HepG2 (cell line): ENCODE measurements at regions not wholly inside any gene's neighbourhood (a gene's known extent, or its start where the extent isn't known, plus 50 kb on each side); places are given as distances from the start of the nearest gene placed in this dataset.

Experiments
- ATAC-seq: fragments of 200-7000 bp; cut with Tn5 transposase; 3 replicates; pipeline ENCODE4 v1.9.1; 2020; ENCODE audit warnings: mild to moderate bottlenecking, moderate library complexity
- BruUV-seq: library from RNA; stranded (reverse); fragments of 400-500 nt; replicated peaks from 2 replicates; lab custom pipeline; 2021; lab: Mats Ljungman, UMichigan
- CTCF ChIA-PET: fragments of 300-600 bp; formaldehyde crosslinking; extraction: SDS; loops from one replicate; lab custom pipeline; 2021; ENCODE audit warnings: low total read pairs, inconsistent platforms, low intra/inter-chr PET ratio; lab: Yijun Ruan, JAX
- POLR2A ChIA-PET: fragments of 350-600 bp; sonication (Branson Sonifier 250); formaldehyde crosslinking; loops from one replicate; lab custom pipeline; 2020; ENCODE audit warnings: antibody characterized with exemption, inconsistent platforms; lab: Yijun Ruan, JAX
- DNase-seq: peaks from one replicate; pipeline ENCODE4 v3.0.0-alpha.2; 2015; ENCODE audit warnings: low spot score
- FAIRE-seq: peaks from 3 replicates; lab custom pipeline; 2011; peaks lifted over from hg19 to GRCh38; lab: Jason Lieb, UNC
- H2AFZ ChIP-seq: one replicate; pipeline ENCODE4 v1.6.1; 2011; ENCODE audit warnings: low read length, inconsistent platforms
- H3K27ac ChIP-seq: fragments of 300-600 bp; 3 replicates; pipeline ENCODE4 v1.8.0; 2011; ENCODE audit warnings: mixed run types, mild to moderate bottlenecking, mixed read lengths, low read length, inconsistent platforms; ENCODE audit not compliant: insufficient read depth; ENCODE audit errors: extremely low read length
- H3K27me3 ChIP-seq, 2 experiments: fragments of 200-600 bp in 1 of 2; 2 replicates in 1 of 2; 3 replicates in 1 of 2; pipeline versions ENCODE4 v1.6.0 to v1.8.0; 2011; ENCODE audit warnings: low read length in 2 of 2, mild to moderate bottlenecking in 2 of 2, moderate library complexity in 2 of 2, inconsistent platforms in 1 of 2; ENCODE audit not compliant: insufficient read depth in 2 of 2, control insufficient read depth in 1 of 2
- H3K36me3 ChIP-seq, 2 experiments: fragments of 200-600 bp in 1 of 2; replicated peaks in 1 of 2; 2 replicates in 1 of 2; 3 replicates in 1 of 2; pipeline versions ENCODE4 v1.5.1 to v1.8.0; 2011; ENCODE audit warnings: low read length in 2 of 2, inconsistent platforms in 1 of 2; ENCODE audit not compliant: insufficient read depth in 2 of 2, control insufficient read depth in 1 of 2
- H3K4me1 ChIP-seq: 2 replicates; pipeline ENCODE4 v1.5.1; 2012; ENCODE audit warnings: low read length, inconsistent platforms; ENCODE audit not compliant: insufficient read depth
- H3K4me2 ChIP-seq: 2 replicates; pipeline ENCODE4 v1.6.0; 2011; ENCODE audit warnings: low read depth, low read length, inconsistent platforms
- H3K4me3 ChIP-seq, 3 experiments: fragments of 200-600 bp in 1 of 3; sonication (generic), shearing (Covaris generic) in 1 of 3; replicated peaks in 1 of 3; 2 replicates each; pipeline ENCODE4 v1.5.1; 2011 to 2016; ENCODE audit warnings: low read length in 3 of 3, inconsistent platforms in 2 of 3, low read depth in 2 of 3, mild to moderate bottlenecking in 2 of 3, control low read depth in 1 of 3, mixed read lengths in 1 of 3; ENCODE audit not compliant: insufficient read depth in 1 of 3
- H3K79me2 ChIP-seq: one replicate; pipeline ENCODE4 v1.6.1; 2011; ENCODE audit warnings: low read length, inconsistent platforms; ENCODE audit not compliant: insufficient read depth
- H3K9ac ChIP-seq: 2 replicates; pipeline ENCODE4 v1.6.0; 2011; ENCODE audit warnings: mild to moderate bottlenecking, low read depth, low read length, inconsistent platforms; ENCODE audit not compliant: insufficient read depth
- H3K9me3 ChIP-seq: 2 replicates; pipeline ENCODE4 v1.5.1; 2012; ENCODE audit warnings: mild to moderate bottlenecking, low read length
- H4K20me1 ChIP-seq: 2 replicates; pipeline ENCODE4 v1.6.0; 2011; ENCODE audit warnings: inconsistent platforms, mild to moderate bottlenecking, low read length, moderate library complexity; ENCODE audit not compliant: insufficient read depth
- AHR ChIP-seq: IDR thresholded peaks from 2 replicates; pipeline ENCODE4 v1.6.1; 2018; ENCODE audit warnings: missing genetic modification reagents, missing compliant biosample characterization
- BCLAF1 ChIP-seq: fragments of 450-650 bp; IDR thresholded peaks from 2 replicates; pipeline ENCODE4 v1.6.1; 2017; ENCODE audit warnings: mild to moderate bottlenecking
- GTF3A ChIP-seq: sonication (generic); formaldehyde crosslinking; conservative IDR thresholded peaks from 2 replicates; pipeline ENCODE4 v1.4.0; 2020; ENCODE audit warnings: mild to moderate bottlenecking, missing genetic modification reagents
- HHEX ChIP-seq: IDR thresholded peaks from 2 replicates; pipeline ENCODE4 v1.6.1; 2016; ENCODE audit warnings: control low read depth
- ISL2 ChIP-seq: sonication (generic); formaldehyde crosslinking; IDR thresholded peaks from 2 replicates; pipeline ENCODE4 v1.5.0; 2020; ENCODE audit warnings: missing genetic modification reagents
- KDM6A ChIP-seq: IDR thresholded peaks from 2 replicates; pipeline ENCODE4 v1.6.1; 2016; ENCODE audit warnings: low read depth
- RAD21 ChIP-seq: fragments of 450-650 bp; formaldehyde crosslinking; IDR thresholded peaks from 2 replicates; pipeline ENCODE4 v1.5.0; 2020; ENCODE audit warnings: mild to moderate bottlenecking
- REST ChIP-seq, 2 experiments: IDR thresholded peaks; 2 replicates each; pipeline ENCODE4 v1.6.1; 2011 to 2012; ENCODE audit warnings: low read length in 2 of 2, borderline replicate concordance in 1 of 2, low read depth in 1 of 2, mild to moderate bottlenecking in 1 of 2, moderate library complexity in 1 of 2
- SKIL ChIP-seq: sonication (generic); formaldehyde crosslinking; IDR thresholded peaks from 2 replicates; pipeline ENCODE4 v1.8.0; 2022; ENCODE audit warnings: missing genetic modification reagents, mild to moderate bottlenecking, moderate library complexity, borderline replicate concordance
- SMARCC2 ChIP-seq: fragments of 450-650 bp; IDR thresholded peaks from 2 replicates; pipeline ENCODE4 v1.6.1; 2017; ENCODE audit warnings: antibody characterized with exemption, mild to moderate bottlenecking
- SP1 ChIP-seq, 2 experiments: fragments of 450-650 bp in 1 of 2; sonication (generic) in 1 of 2; formaldehyde crosslinking in 1 of 2; IDR thresholded peaks; 2 replicates each; pipeline versions ENCODE4 v1.4.0 to v1.6.1; 2016 to 2020; ENCODE audit warnings: missing genetic modification reagents in 1 of 2
- TEF ChIP-seq: sonication (generic); formaldehyde crosslinking; IDR thresholded peaks from 2 replicates; pipeline ENCODE4 v1.5.0; 2020; ENCODE audit warnings: missing genetic modification reagents
- ZNF333 ChIP-seq: sonication (generic); formaldehyde crosslinking; IDR thresholded peaks from 2 replicates; pipeline ENCODE4 v1.4.0; 2020; ENCODE audit warnings: mild to moderate bottlenecking, missing genetic modification reagents, borderline replicate concordance
- ZNF383 ChIP-seq: sonication (generic); formaldehyde crosslinking; IDR thresholded peaks from 2 replicates; pipeline ENCODE4 v1.4.0; 2020; ENCODE audit warnings: missing genetic modification reagents, mild to moderate bottlenecking, borderline replicate concordance
- in situ Hi-C: cut with HindIII; loops from 2 replicates; pipeline ENCODE4 v1.10.0; 2017; ENCODE audit warnings: low pct_unique_long_range_greater_than_20kb; ENCODE audit not compliant: extremely low pct_ligation_motif_present
- intact Hi-C: fragments of 100-400 bp; cut with micrococcal nuclease; formaldehyde crosslinking; loops from one replicate; pipeline ENCODE4 v1.10.0; 2022; ENCODE audit not compliant: unreplicated experiment
- TF ChIP-seq, protein P1 (sequence below): sonication (generic); formaldehyde crosslinking; IDR thresholded peaks from 2 replicates; pipeline ENCODE4 v1.4.0; 2020; ENCODE audit warnings: missing genetic modification reagents, low read depth, mild to moderate bottlenecking, borderline replicate concordance

- TF ChIP-seq REST (IDR thresholded peaks at IDR 0.05; ENCODE audit: borderline replicate concordance in 1 of 2, low read depth in 1 of 2, low read length in 2 of 2) (no peak), RAD21 (CRISPR knock-in tag) (no peak), KDM6A (CRISPR knock-in tag) (no peak), SP1 (IDR thresholded peaks at IDR 0.05) (no peak), SP1 (CRISPR knock-in tag; IDR thresholded peaks at IDR 0.05) (no peak), GTF3A (CRISPR knock-in tag) (no peak), SMARCC2 (no peak), ZNF333 (CRISPR knock-in tag) (no peak), TEF (no peak)
- TF ChIP-seq, protein P1, sequence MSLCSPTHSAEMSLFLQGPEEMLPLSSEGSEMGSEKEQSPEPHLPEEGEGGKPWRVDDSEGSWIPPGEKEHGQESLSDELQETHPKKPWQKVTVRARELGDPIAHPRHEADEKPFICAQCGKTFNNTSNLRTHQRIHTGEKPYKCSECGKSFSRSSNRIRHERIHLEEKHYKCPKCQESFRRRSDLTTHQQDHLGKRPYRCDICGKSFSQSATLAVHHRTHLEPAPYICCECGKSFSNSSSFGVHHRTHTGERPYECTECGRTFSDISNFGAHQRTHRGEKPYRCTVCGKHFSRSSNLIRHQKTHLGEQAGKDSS (CRISPR knock-in tag) = no peak
Observed at GRCh38 chr3:70607469-70607868, 295.0 kb upstream of the MDFIC2 start (continued).

DNA sequence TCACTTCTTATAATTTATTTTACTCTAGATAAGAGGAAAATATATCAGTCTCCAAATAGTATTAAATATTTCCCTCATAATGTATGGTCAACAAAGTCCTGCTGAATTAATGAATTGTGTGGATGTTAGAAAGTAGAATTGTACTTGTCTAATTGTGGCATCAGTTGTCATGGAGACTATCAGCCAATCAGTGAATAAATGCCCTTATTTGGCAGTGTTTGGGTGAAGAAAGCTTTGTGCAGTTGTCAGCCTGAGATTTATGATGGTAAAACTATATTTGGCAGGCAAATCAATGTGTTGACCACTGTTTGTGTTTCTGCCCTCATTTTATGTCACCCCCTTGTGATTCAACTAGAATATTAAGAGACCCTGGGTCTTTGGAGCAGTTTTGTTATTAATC is 293.6 kb upstream of the MDFIC2 start:
- BruUV-seq = no TSS peak
- no peaks in the 10 kb centered on the region for H3K36me3 ChIP-seq
- H3K9me3 ChIP-seq = no peaks in the 10 kb centered on the region
- H3K4me2 ChIP-seq = no peak overlapping the region
- no peak for DNase-seq
- no peaks in the 10 kb centered on the region for H3K4me1 ChIP-seq
- intact Hi-C loops = no loop called here
- in situ Hi-C loops = no loop called here
- no peak overlapping the region for H3K4me3 ChIP-seq
- H2AFZ ChIP-seq = no peak overlapping the region
- H3K9ac ChIP-seq = no peak overlapping the region
- no peaks in the 10 kb centered on the region for H3K79me2 ChIP-seq
- FAIRE-seq = no peak
- no peak for ATAC-seq
- no peaks in the 10 kb centered on the region for H4K20me1 ChIP-seq
- H3K27me3 ChIP-seq = no peaks in the 10 kb centered on the region
- H3K27ac ChIP-seq = no peak overlapping the region
- ChIA-PET CTCF (no interaction called here), POLR2A (no interaction called here)
- no peak for TF ChIP-seq ZNF383 (CRISPR knock-in tag)
- TF ChIP-seq HHEX (CRISPR knock-in tag) = no peak
- TF ChIP-seq SKIL = no peak
- TF ChIP-seq ISL2 = no peak
- no peak for TF ChIP-seq AHR (CRISPR knock-in tag)
- TF ChIP-seq BCLAF1 = no peak
